Fibroblast of mammary gland (primary cell): ENCODE measurements at regions not wholly inside any gene's neighbourhood (a gene's known extent, or its start where the extent isn't known, plus 50 kb on each side); places are given as distances from the start of the nearest gene placed in this dataset.

Experiments
- DNase-seq: peaks from one replicate; pipeline ENCODE4 v3.0.0-alpha.2; 2010; ENCODE audit warnings: low read depth
- H3K4me3 ChIP-seq: 2 replicates; pipeline ENCODE4 v1.5.1; 2011; ENCODE audit warnings: low read depth, mild to moderate bottlenecking, low read length, moderate library complexity; ENCODE audit not compliant: control insufficient read depth
- CTCF ChIP-seq: conservative IDR thresholded peaks from 2 replicates; pipeline ENCODE4 v1.5.1; 2011; ENCODE audit warnings: low read depth, low read length, inconsistent platforms; ENCODE audit not compliant: control insufficient read depth, insufficient read depth

- TF ChIP-seq CTCF: no peak
- DNase-seq: no peak
- H3K4me3 ChIP-seq: no peak overlapping the region
Observed at GRCh38 chr14:36083317-36083716, 93.2 kb downstream of the PTCSC3 start.

GRCh38 chr14:36078080-36078479, 98.4 kb downstream of the PTCSC3 start:
- no peak for TF ChIP-seq CTCF
- DNase-seq: no peak
- no peak overlapping the region for H3K4me3 ChIP-seq

GRCh38 chr14:36076197-36076596, 100.3 kb downstream of the PTCSC3 start:
- no peak for TF ChIP-seq CTCF
- DNase-seq: no peak
- no peak overlapping the region for H3K4me3 ChIP-seq

GRCh38 chr14:36075203-36075602, 101.3 kb downstream of the PTCSC3 start:
- DNase-seq: no peak
- TF ChIP-seq CTCF: no peak
- H3K4me3 ChIP-seq: no peak overlapping the region

GRCh38 chr14:36070720-36071043, 105.8 kb downstream of the PTCSC3 start:
- no peak overlapping the region for H3K4me3 ChIP-seq
- no peak for DNase-seq
- no peak for TF ChIP-seq CTCF

- peak; percentile 90 for TF ChIP-seq CTCF
- H3K4me3 ChIP-seq: no peak overlapping the region
- peak; percentile 72 for DNase-seq
Observed at GRCh38 chr14:36070031-36070719, 106.3 kb downstream of the PTCSC3 start.

- H3K4me3 ChIP-seq: no peak overlapping the region
- peak; percentile 47 for DNase-seq
- TF ChIP-seq CTCF: peak; percentile 59
Observed at GRCh38 chr14:36069535-36069900, 107.0 kb downstream of the PTCSC3 start.
